ENCODE measurements at regions not wholly inside any gene's neighbourhood (a gene's known extent, or its start where the extent isn't known, plus 50 kb on each side); places are given as distances from the start of the nearest gene placed in this dataset.

DNA sequence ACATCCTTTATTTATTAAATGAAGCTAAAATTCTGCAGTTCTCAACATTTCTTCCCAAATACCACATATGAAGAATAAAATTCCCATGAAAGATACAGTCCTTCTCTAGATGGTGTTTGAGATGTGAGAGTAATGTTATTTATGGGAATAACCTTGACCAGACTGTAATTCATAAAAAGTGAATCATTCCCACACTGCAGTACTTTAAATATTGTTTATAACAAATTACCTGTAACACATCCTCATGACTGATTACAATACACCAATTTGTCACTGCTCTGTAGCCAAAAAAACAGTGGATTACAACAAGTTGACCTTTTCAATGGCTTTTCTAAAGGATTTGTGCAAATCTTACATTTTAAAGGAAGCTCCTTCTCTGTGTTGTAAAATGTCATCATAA, 651.3 kb downstream of the NSUN3 start:
- Histone ChIP-seq H3K4ac (ENCODE audit: low read depth in 1 of 2, low read length in 2 of 2) (no peak overlapping the region), H3K9me3 (ENCODE audit: control insufficient read depth, low read length) (no peaks in the 10 kb centered on the region), H4K91ac (ENCODE audit: low read length) (no peak overlapping the region), H3K9ac (ENCODE audit: low read length) (no peak overlapping the region), H3K4me2 (ENCODE audit: low read length, poor library complexity, severe bottlenecking) (no peak overlapping the region), H2AFZ (ENCODE audit: low read depth, low read length) (no peak overlapping the region), H3K18ac (ENCODE audit: low read depth in 1 of 2, low read length in 2 of 2) (no peak overlapping the region), H3K14ac (ENCODE audit: low read length in 2 of 2) (no peak overlapping the region), H3K23ac (ENCODE audit: low read length in 2 of 2) (no peak overlapping the region), H3K36me3 (ENCODE audit: control insufficient read depth in 1 of 2, insufficient read depth in 2 of 2, low read depth in 1 of 2, low read length in 2 of 2) (no peaks in the 10 kb centered on the region), H4K8ac (ENCODE audit: low read length) (no peak overlapping the region), H2BK12ac (ENCODE audit: low read length in 2 of 2) (no peak overlapping the region), H2AK5ac (ENCODE audit: low read length, severe bottlenecking) (no peak overlapping the region), H3K4me1 (ENCODE audit: control insufficient read depth, insufficient read depth, low read depth, low read length) (no peaks in the 10 kb centered on the region), H3K27me3 (ENCODE audit: control insufficient read depth in 1 of 2, insufficient read depth in 1 of 2, low read length in 2 of 2) (no peaks in the 10 kb centered on the region), H3K27ac (ENCODE audit: low read length, poor library complexity, severe bottlenecking) (no peak overlapping the region), H2BK120ac (ENCODE audit: low read depth, low read length) (no peak overlapping the region), H3K4me3 (ENCODE audit: insufficient read depth in 1 of 2, low read depth in 1 of 2, low read length in 2 of 2) (no peak overlapping the region), H3K79me1 (replicated peaks; ENCODE audit: low read length, poor library complexity, severe bottlenecking) (no peaks in the 10 kb centered on the region), H2BK15ac (ENCODE audit: low read depth, poor library complexity, severe bottlenecking) (no peak overlapping the region), H2BK5ac (ENCODE audit: low read depth, low read length, poor library complexity, severe bottlenecking) (no peak overlapping the region)
- DNase-seq = no peak

DNA sequence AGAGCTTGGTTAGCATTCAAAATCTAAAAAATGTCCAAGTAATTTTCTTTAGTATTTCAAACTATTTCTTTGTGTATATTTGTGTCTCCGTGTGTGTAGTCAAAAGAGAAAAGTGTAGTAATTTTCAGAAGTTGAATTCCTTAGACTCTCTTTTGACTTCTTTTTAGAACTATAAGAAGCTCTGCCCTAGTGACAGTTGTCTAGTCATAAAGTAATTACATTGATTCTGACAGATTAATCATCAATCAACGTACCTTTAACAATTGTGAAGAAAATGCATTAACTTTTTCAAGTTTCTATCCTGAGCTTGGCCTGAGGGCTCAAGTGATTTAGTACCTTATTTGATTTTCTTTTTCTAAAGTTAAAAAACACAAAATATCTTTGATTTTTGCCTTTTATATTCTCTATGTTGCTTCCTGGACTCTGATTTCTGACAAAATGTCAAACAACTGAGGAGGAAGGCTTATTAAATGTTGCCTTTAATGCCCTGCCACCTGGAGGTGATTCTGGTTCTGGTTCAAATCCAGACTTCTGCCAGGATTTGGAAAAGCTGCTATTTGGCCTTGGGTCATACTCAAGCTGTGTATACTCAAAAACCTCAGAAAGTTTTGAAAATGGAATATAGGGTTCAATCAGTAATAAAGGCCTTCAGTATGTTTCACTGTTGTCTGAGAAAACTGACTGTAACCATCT, 653.6 kb downstream of the NSUN3 start:
- no peak overlapping the region for H2BK120ac ChIP-seq (ENCODE audit: low read depth, low read length)
- H2AFZ ChIP-seq (ENCODE audit: low read depth, low read length) = no peak overlapping the region
- H3K23ac ChIP-seq (ENCODE audit: low read length in 2 of 2) = no peak overlapping the region
- no peaks in the 10 kb centered on the region for H3K4me1 ChIP-seq (ENCODE audit: control insufficient read depth, insufficient read depth, low read depth, low read length)
- no peaks in the 10 kb centered on the region for H3K36me3 ChIP-seq (ENCODE audit: control insufficient read depth in 1 of 2, insufficient read depth in 2 of 2, low read depth in 1 of 2, low read length in 2 of 2)
- H3K27me3 ChIP-seq (ENCODE audit: control insufficient read depth in 1 of 2, insufficient read depth in 1 of 2, low read length in 2 of 2) = no peaks in the 10 kb centered on the region
- H4K8ac ChIP-seq (ENCODE audit: low read length) = no peak overlapping the region
- no peaks in the 10 kb centered on the region for H3K79me1 ChIP-seq (replicated peaks; ENCODE audit: low read length, poor library complexity, severe bottlenecking)
- 100% methylated on average over 1 of the region's 2 CpGs for WGBS
- H3K4ac ChIP-seq (ENCODE audit: low read depth in 1 of 2, low read length in 2 of 2) = no peak overlapping the region
- H3K27ac ChIP-seq (ENCODE audit: low read length, poor library complexity, severe bottlenecking) = no peak overlapping the region
- no peak overlapping the region for H3K4me2 ChIP-seq (ENCODE audit: low read length, poor library complexity, severe bottlenecking)
- no peaks in the 10 kb centered on the region for H3K9me3 ChIP-seq (ENCODE audit: control insufficient read depth, low read length)
- no peak overlapping the region for H2AK5ac ChIP-seq (ENCODE audit: low read length, severe bottlenecking)
- H4K91ac ChIP-seq (ENCODE audit: low read length) = no peak overlapping the region
- H2BK15ac ChIP-seq (ENCODE audit: low read depth, poor library complexity, severe bottlenecking) = no peak overlapping the region
- H3K14ac ChIP-seq (ENCODE audit: low read length in 2 of 2) = no peak overlapping the region
- no peak overlapping the region for H2BK12ac ChIP-seq (ENCODE audit: low read length in 2 of 2)
- H3K18ac ChIP-seq (ENCODE audit: low read depth in 1 of 2, low read length in 2 of 2) = no peak overlapping the region
- no peak overlapping the region for H3K4me3 ChIP-seq (ENCODE audit: insufficient read depth in 1 of 2, low read depth in 1 of 2, low read length in 2 of 2)
- H2BK5ac ChIP-seq (ENCODE audit: low read depth, low read length, poor library complexity, severe bottlenecking) = no peak overlapping the region
- no peak overlapping the region for H3K9ac ChIP-seq (ENCODE audit: low read length)
- no peak for DNase-seq

DNA sequence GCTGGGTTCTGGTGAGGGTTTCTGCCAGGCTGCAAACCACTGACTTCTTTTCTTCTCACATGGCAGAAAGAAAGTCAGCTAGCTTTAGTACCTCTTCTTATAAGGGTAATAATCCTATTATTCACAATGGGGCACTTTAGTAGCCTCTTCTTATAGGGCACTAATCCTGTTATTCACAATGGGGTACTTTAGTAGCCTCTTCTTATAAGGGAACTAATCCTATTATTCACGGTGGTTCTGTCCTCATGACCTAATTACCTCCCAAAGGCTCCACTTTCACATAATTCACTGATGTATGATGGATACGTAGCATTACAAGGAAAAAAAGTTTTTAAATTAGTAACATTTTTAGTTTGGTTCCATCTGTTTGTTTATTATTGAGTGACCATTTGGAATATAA, 671.3 kb downstream of the NSUN3 start:
- no peak overlapping the region for H2BK5ac ChIP-seq (ENCODE audit: low read depth, low read length, poor library complexity, severe bottlenecking)
- H2AK5ac ChIP-seq (ENCODE audit: low read length, severe bottlenecking) = no peak overlapping the region
- H3K79me1 ChIP-seq (replicated peaks; ENCODE audit: low read length, poor library complexity, severe bottlenecking) = no peaks in the 10 kb centered on the region
- no peaks in the 10 kb centered on the region for H3K36me3 ChIP-seq (ENCODE audit: control insufficient read depth in 1 of 2, insufficient read depth in 2 of 2, low read depth in 1 of 2, low read length in 2 of 2)
- H3K27ac ChIP-seq (ENCODE audit: low read length, poor library complexity, severe bottlenecking) = no peak overlapping the region
- H3K9ac ChIP-seq (ENCODE audit: low read length) = no peak overlapping the region
- H4K91ac ChIP-seq (ENCODE audit: low read length) = no peak overlapping the region
- no peak overlapping the region for H3K23ac ChIP-seq (ENCODE audit: low read length in 2 of 2)
- no peak overlapping the region for H3K4me2 ChIP-seq (ENCODE audit: low read length, poor library complexity, severe bottlenecking)
- no peaks in the 10 kb centered on the region for H3K4me1 ChIP-seq (ENCODE audit: control insufficient read depth, insufficient read depth, low read depth, low read length)
- no peak overlapping the region for H2BK120ac ChIP-seq (ENCODE audit: low read depth, low read length)
- H2BK15ac ChIP-seq (ENCODE audit: low read depth, poor library complexity, severe bottlenecking) = no peak overlapping the region
- H3K27me3 ChIP-seq (ENCODE audit: control insufficient read depth in 1 of 2, insufficient read depth in 1 of 2, low read length in 2 of 2) = no peaks in the 10 kb centered on the region
- H2BK12ac ChIP-seq (ENCODE audit: low read length in 2 of 2) = no peak overlapping the region
- no peak overlapping the region for H4K8ac ChIP-seq (ENCODE audit: low read length)
- no peaks in the 10 kb centered on the region for H3K9me3 ChIP-seq (ENCODE audit: control insufficient read depth, low read length)
- WGBS = no CpG with 5 or more reads among the region's 2 CpGs
- no peak for DNase-seq
- no peak overlapping the region for H2AFZ ChIP-seq (ENCODE audit: low read depth, low read length)
- no peak overlapping the region for H3K4ac ChIP-seq (ENCODE audit: low read depth in 1 of 2, low read length in 2 of 2)
- no peak overlapping the region for H3K18ac ChIP-seq (ENCODE audit: low read depth in 1 of 2, low read length in 2 of 2)
- no peak overlapping the region for H3K14ac ChIP-seq (ENCODE audit: low read length in 2 of 2)
- no peak overlapping the region for H3K4me3 ChIP-seq (ENCODE audit: insufficient read depth in 1 of 2, low read depth in 1 of 2, low read length in 2 of 2)

- no peak overlapping the region for H3K23ac ChIP-seq (ENCODE audit: low read length in 2 of 2)
- H3K4me1 ChIP-seq (ENCODE audit: control insufficient read depth, insufficient read depth, low read depth, low read length) = no peaks in the 10 kb centered on the region
- H2BK120ac ChIP-seq (ENCODE audit: low read depth, low read length) = no peak overlapping the region
- H3K4ac ChIP-seq (ENCODE audit: low read depth in 1 of 2, low read length in 2 of 2) = no peak overlapping the region
- no peak overlapping the region for H2AFZ ChIP-seq (ENCODE audit: low read depth, low read length)
- H3K27ac ChIP-seq (ENCODE audit: low read length, poor library complexity, severe bottlenecking) = no peak overlapping the region
- H3K18ac ChIP-seq (ENCODE audit: low read depth in 1 of 2, low read length in 2 of 2) = no peak overlapping the region
- H3K27me3 ChIP-seq (ENCODE audit: control insufficient read depth in 1 of 2, insufficient read depth in 1 of 2, low read length in 2 of 2) = no peaks in the 10 kb centered on the region
- H3K4me3 ChIP-seq (ENCODE audit: insufficient read depth in 1 of 2, low read depth in 1 of 2, low read length in 2 of 2) = no peak overlapping the region
- H3K9me3 ChIP-seq (ENCODE audit: control insufficient read depth, low read length) = no peaks in the 10 kb centered on the region
- no peak overlapping the region for H3K14ac ChIP-seq (ENCODE audit: low read length in 2 of 2)
- DNase-seq = no peak
- no peak overlapping the region for H2BK12ac ChIP-seq (ENCODE audit: low read length in 2 of 2)
- no peak overlapping the region for H3K9ac ChIP-seq (ENCODE audit: low read length)
- H4K91ac ChIP-seq (ENCODE audit: low read length) = no peak overlapping the region
- H3K79me1 ChIP-seq (replicated peaks; ENCODE audit: low read length, poor library complexity, severe bottlenecking) = no peaks in the 10 kb centered on the region
- no peak overlapping the region for H4K8ac ChIP-seq (ENCODE audit: low read length)
- no peak overlapping the region for H3K4me2 ChIP-seq (ENCODE audit: low read length, poor library complexity, severe bottlenecking)
- H2BK15ac ChIP-seq (ENCODE audit: low read depth, poor library complexity, severe bottlenecking) = no peak overlapping the region
- no peaks in the 10 kb centered on the region for H3K36me3 ChIP-seq (ENCODE audit: control insufficient read depth in 1 of 2, insufficient read depth in 2 of 2, low read depth in 1 of 2, low read length in 2 of 2)
- WGBS = 78% methylated on average over 1 of the region's 2 CpGs
- no peak overlapping the region for H2BK5ac ChIP-seq (ENCODE audit: low read depth, low read length, poor library complexity, severe bottlenecking)
- H2AK5ac ChIP-seq (ENCODE audit: low read length, severe bottlenecking) = no peak overlapping the region
These were observed 672.5 kb downstream of the NSUN3 start for GRCh38 chr3:94735354-94735753.
